Right ventricle myocardium superior (tissue), 1 donor: ENCODE measurements at regions not wholly inside any gene's neighbourhood (a gene's known extent, or its start where the extent isn't known, plus 50 kb on each side); places are given as distances from the start of the nearest gene placed in this dataset.

Experiments used
- ATAC-seq: fragments of 200-7000 bp; cut with Tn5 transposase; one replicate; pipeline ENCODE4 v1.9.1; 2020; ENCODE audit warnings: mild to moderate bottlenecking; ENCODE audit not compliant: poor library complexity
- DNase-seq: peaks from one replicate; pipeline ENCODE4 v3.0.0-alpha.2; 2020
- intact Hi-C: fragments of 100-400 bp; cut with DNase I; formaldehyde crosslinking; loops from one replicate; pipeline ENCODE4 v1.11.2; 2022
- donor health status: DM: no; HTN: yes; CAD: no; lungs with severe emphysema.

- DNase-seq, result no peak
- intact Hi-C loops, result no loop called here
These were observed 63.6 kb upstream of the ELK3 start for GRCh38 chr12:96130396-96131059.

GRCh38 chr12:96131230-96131788 lies 62.9 kb upstream of the ELK3 start:
- intact Hi-C loops, result no loop called here
- DNase-seq, result no peak
- ATAC-seq, result no peak

More at GRCh38 chr12:96130396-96131059, 63.6 kb upstream of the ELK3 start:
- no peak for ATAC-seq

DNA sequence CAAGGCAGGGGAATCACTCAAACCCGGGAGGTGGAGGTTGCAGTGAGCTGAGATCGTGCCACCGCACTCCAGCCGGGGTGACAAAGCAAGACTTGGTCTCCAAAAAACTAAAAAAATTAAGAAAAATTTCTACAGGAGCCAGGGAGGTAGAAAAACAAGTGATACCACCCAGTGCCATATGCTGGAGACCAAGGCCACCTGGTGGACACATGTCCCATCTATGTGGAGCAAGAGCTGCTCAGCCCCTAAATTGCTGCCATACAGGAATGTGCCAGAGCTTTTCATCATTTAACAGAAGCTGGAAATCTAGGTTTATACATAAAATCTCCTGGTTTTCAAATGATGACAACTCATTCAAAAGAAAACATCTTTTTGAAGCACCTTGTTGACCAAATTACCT lies 61.4 kb upstream of the ELK3 start:
- intact Hi-C loops, result no loop called here
- DNase-seq (no peak), ATAC-seq (no peak)

DNA sequence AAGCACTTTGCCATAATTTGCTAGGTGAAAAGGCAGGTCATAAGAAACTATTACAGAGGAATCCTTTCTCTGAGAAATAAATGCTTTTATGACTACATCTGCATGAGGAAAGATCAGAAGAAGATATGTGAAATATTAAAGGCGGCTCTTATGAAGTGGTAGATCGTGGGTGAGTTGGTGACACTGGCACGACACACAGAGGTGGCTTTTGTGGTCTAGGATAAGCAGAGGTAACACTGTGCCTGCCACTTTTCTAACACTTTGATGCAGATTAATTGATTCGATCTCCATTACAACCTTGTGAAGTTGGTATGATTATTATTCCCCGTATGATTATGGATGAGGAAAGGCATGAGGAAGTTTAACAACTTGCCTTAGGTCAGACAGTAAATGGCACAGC lies 60.0 kb upstream of the ELK3 start:
- intact Hi-C loops, result no loop called here
- ATAC-seq, result no peak
- no peak for DNase-seq

GRCh38 chr12:96136161-96136560 lies 58.0 kb upstream of the ELK3 start:
- intact Hi-C loops, result no loop called here
- ATAC-seq (no peak), DNase-seq (no peak)

DNA sequence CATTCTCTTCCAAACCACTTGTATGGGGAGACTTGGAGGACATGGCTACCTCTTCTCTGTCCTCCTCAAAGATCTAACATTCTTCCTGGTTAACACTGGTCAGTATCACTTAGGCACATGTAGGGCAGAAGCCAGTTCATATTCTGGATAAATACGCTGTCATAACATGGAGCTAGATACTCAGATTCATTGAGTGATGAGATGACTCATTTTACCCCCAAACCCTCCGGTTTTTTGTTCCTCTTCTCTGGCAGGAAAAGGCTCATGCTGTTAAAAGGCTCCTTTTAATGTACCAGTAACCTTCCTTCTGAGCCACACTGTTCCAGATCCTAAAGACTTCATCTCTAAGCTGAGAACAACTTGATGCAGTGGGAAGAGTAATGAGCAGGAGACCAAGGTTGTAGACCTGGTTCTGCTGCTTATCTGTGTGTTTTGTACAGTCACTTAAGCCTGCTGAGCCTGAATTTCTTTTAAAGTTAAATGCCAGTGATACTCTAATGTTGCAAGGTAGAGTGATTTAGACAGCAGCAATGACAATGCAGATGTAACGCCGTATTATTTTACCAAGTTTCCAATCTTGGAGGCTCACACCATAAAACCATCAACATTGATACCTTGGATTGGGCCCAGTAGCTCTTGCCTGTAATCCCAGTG lies 57.3 kb upstream of the ELK3 start:
- intact Hi-C loops, result no loop called here
- ATAC-seq (no peak), DNase-seq (no peak)

- ATAC-seq (no peak), DNase-seq (no peak)
- intact Hi-C loops, result no loop called here
These were observed 54.0 kb upstream of the ELK3 start for GRCh38 chr12:96140174-96140573.

DNA sequence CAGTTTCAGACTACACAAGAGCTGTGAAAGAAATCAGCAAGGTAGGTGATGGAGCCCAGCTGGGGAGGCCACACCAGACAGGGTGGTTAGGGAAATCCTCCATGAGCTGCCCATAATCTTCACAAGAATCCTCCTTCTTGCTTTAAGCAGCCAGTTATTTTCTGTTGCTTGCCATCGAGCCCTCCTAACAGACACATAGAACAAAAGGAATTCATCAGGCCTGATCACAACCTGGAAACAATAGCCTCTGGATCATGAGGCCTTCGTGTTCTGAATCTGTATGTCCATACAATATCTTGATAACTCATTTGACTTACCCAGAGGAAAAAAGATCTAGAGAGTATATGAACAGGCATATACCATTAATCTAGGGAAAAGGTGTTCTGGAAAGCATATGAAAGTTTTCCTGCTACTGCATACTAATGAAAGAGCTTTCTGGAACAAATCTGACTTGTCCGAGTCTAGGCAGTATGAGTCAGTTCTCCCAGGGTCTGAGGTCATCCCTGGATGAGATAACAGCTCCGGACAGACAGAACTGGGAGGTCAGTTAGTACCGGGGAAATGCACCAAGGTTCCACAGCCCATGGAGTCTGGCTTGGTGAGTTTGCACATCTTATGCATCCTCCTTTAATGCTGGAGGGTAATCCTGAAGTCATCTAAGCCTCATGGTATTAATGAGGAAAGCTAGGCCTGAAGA lies 52.8 kb upstream of the ELK3 start:
- DNase-seq (no peak), ATAC-seq (no peak)
- intact Hi-C loops, result no loop called here

DNA sequence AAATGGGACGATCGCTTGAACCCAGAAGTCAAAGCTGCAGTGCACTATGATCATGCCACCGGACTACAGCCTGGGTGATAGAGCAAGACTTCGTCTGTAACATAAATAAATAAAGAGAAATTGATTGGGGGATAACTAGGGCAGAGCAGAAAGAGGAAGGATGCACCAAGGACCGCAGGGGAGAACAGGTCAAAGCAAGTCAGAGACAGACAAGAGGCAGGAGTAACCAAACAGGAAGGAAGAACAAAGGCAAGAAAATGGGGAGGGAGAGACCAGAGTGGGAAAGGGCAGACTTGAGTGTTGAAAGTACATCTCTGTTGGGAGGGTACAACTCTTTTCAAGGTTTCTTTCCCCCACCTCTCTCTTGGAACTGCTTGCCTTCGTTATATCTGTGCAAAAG lies 50.8 kb upstream of the ELK3 start:
- DNase-seq (no peak), ATAC-seq (no peak)
- intact Hi-C loops, result no loop called here

GRCh38 chr12:96143827-96144565 lies 50.2 kb upstream of the ELK3 start:
- intact Hi-C loops, result no loop called here
- ATAC-seq, result no peak
- no peak for DNase-seq
